HuH-7 (cell line): ENCODE measurements at regions not wholly inside any gene's neighbourhood (a gene's known extent, or its start where the extent isn't known, plus 50 kb on each side); places are given as distances from the start of the nearest gene placed in this dataset.

Experiments used
- DNase-seq: peaks from one replicate; pipeline ENCODE4 v3.0.0; 2011; ENCODE audit warnings: low spot score

GRCh38 chr2:7721413-7721995, 804.3 kb downstream of the RNF144A start:
- DNase-seq = no peak

GRCh38 chr2:7722212-7722910, 805.1 kb downstream of the RNF144A start:
- no peak for DNase-seq

GRCh38 chr2:7724336-7724735, 807.1 kb downstream of the RNF144A start:
- DNase-seq = no peak

- no peak for DNase-seq
These were observed 808.1 kb downstream of the RNF144A start for GRCh38 chr2:7725171-7725849.

- DNase-seq = no peak
These were observed 808.6 kb downstream of the RNF144A start for GRCh38 chr2:7725850-7726242.

- no peak for DNase-seq
These were observed 809.8 kb downstream of the RNF144A start for GRCh38 chr2:7726989-7727388.

- DNase-seq = no peak
These were observed 811.2 kb downstream of the RNF144A start for GRCh38 chr2:7728388-7728787.

GRCh38 chr2:7730449-7730848, 813.2 kb downstream of the RNF144A start:
- DNase-seq = no peak

- no peak for DNase-seq
These were observed 813.8 kb downstream of the RNF144A start for GRCh38 chr2:7730990-7731389.

- no peak for DNase-seq
These were observed 815.3 kb downstream of the RNF144A start for GRCh38 chr2:7732497-7732896.

- no peak for DNase-seq
These were observed 819.6 kb downstream of the RNF144A start for GRCh38 chr2:7736646-7737305.

GRCh38 chr2:7738596-7738995, 821.4 kb downstream of the RNF144A start:
- DNase-seq = no peak

GRCh38 chr2:7740114-7740513, 822.9 kb downstream of the RNF144A start:
- DNase-seq = no peak

GRCh38 chr2:7742301-7742700, 825.1 kb downstream of the RNF144A start:
- DNase-seq = no peak

- no peak for DNase-seq
These were observed 827.6 kb downstream of the RNF144A start for GRCh38 chr2:7744827-7745226.

- DNase-seq = no peak
These were observed 828.2 kb downstream of the RNF144A start for GRCh38 chr2:7745369-7745768.

GRCh38 chr2:7748717-7749415, 831.7 kb downstream of the RNF144A start:
- DNase-seq = no peak

GRCh38 chr2:7749895-7750559, 832.8 kb downstream of the RNF144A start:
- no peak for DNase-seq

GRCh38 chr2:7752291-7752690, 835.1 kb downstream of the RNF144A start:
- DNase-seq = no peak

GRCh38 chr2:7753777-7754176, 836.6 kb downstream of the RNF144A start:
- DNase-seq = no peak

- no peak for DNase-seq
These were observed 838.7 kb downstream of the RNF144A start for GRCh38 chr2:7755879-7756278.
